Cardiac muscle cell (in vitro differentiated cells and primary cell): ENCODE measurements at regions not wholly inside any gene's neighbourhood (a gene's known extent, or its start where the extent isn't known, plus 50 kb on each side); places are given as distances from the start of the nearest gene placed in this dataset.

Experiments used
- DNase-seq, 2 donors: peaks; one replicate each; pipeline versions ENCODE4 v3.0.0 to v3.0.0-alpha.2; 2010 to 2017; ENCODE audit warnings: low read depth in 1 of 2, low spot score in 1 of 2
- H3K27ac ChIP-seq: fragments of 200-600 bp; sonication (generic); 2 replicates; pipeline ENCODE4 v1.5.1; 2016
- H3K27me3 ChIP-seq: fragments of 200-600 bp; sonication (generic); 2 replicates; pipeline ENCODE4 v1.6.0; 2016; ENCODE audit warnings: control low read depth
- H3K36me3 ChIP-seq: fragments of 200-600 bp; sonication (generic); 2 replicates; pipeline ENCODE4 v1.5.1; 2016; ENCODE audit warnings: control low read depth
- H3K4me1 ChIP-seq: fragments of 200-600 bp; sonication (generic); 2 replicates; pipeline ENCODE4 v1.8.1; 2017; ENCODE audit warnings: low read depth, mild to moderate bottlenecking, mixed run types
- H3K4me3 ChIP-seq: fragments of 200-600 bp; sonication (generic); 2 replicates; pipeline ENCODE4 v1.5.1; 2016; ENCODE audit warnings: mild to moderate bottlenecking
- H3K9me3 ChIP-seq: fragments of 200-600 bp; sonication (generic); 2 replicates; pipeline ENCODE4 v1.5.1; 2017; ENCODE audit warnings: low read depth, mild to moderate bottlenecking, control low read depth
- TF ChIP-seq, protein P1 (sequence below): IDR thresholded peaks from 2 replicates; pipeline ENCODE4 v1.5.1; 2012; ENCODE audit warnings: low read depth, mild to moderate bottlenecking, low read length

DNA sequence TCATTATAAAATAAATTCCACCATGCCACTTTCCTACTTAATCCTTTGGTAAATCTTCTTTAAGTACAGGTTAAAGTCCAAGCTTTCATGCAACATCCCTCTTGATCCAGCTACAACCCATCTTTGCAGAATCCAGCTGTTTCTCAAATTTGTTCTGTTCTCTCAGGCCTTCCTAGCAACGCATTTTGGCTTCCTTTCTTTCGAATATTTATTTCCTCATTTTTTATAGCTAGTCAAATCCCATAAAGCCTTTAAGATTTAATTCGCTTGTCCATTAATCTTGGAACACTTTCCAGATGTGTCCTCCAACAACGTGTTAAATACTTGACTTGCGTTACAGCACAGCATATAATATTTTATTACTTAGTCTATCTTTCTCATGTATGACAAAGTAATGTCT, 600.1 kb upstream of the CHORDC1 start:
- DNase-seq = no peak
- H3K4me1 ChIP-seq = no peaks in the 10 kb centered on the region
- TF ChIP-seq, protein P1, sequence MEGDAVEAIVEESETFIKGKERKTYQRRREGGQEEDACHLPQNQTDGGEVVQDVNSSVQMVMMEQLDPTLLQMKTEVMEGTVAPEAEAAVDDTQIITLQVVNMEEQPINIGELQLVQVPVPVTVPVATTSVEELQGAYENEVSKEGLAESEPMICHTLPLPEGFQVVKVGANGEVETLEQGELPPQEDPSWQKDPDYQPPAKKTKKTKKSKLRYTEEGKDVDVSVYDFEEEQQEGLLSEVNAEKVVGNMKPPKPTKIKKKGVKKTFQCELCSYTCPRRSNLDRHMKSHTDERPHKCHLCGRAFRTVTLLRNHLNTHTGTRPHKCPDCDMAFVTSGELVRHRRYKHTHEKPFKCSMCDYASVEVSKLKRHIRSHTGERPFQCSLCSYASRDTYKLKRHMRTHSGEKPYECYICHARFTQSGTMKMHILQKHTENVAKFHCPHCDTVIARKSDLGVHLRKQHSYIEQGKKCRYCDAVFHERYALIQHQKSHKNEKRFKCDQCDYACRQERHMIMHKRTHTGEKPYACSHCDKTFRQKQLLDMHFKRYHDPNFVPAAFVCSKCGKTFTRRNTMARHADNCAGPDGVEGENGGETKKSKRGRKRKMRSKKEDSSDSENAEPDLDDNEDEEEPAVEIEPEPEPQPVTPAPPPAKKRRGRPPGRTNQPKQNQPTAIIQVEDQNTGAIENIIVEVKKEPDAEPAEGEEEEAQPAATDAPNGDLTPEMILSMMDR = no peak
- no peaks in the 10 kb centered on the region for H3K36me3 ChIP-seq
- H3K4me3 ChIP-seq = no peak overlapping the region
- no peak overlapping the region for H3K27ac ChIP-seq
- H3K9me3 ChIP-seq = no peaks in the 10 kb centered on the region
- no peaks in the 10 kb centered on the region for H3K27me3 ChIP-seq

DNA sequence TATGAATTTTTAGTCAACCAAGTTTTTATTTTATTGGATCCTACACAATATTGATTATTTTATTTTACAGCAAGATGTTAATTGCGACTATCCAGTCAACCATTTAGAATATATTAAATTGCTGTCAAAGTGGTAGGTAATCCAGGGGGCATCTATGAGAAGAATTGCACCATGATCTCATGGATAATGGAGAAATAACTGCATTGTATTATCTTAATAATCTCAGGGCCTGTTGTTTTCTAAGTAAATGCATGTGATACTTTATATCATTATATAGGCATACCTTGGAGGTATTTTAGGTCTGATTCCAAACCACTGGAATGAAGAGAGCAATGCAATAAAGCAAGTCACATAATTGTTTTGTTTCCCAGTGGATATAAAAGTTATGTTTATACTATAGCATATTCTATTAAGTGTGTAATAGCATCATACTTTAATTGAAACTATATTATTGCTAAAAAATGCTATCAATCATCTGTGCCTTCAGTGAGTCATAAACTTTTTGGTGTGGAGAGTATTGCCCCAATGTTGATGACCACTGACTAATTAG, 595.4 kb upstream of the CHORDC1 start:
- no peaks in the 10 kb centered on the region for H3K9me3 ChIP-seq
- no peak overlapping the region for H3K4me3 ChIP-seq
- TF ChIP-seq, protein P1 = no peak
- H3K27me3 ChIP-seq = no peaks in the 10 kb centered on the region
- H3K36me3 ChIP-seq = no peaks in the 10 kb centered on the region
- H3K27ac ChIP-seq = no peak overlapping the region
- DNase-seq = no peak
- H3K4me1 ChIP-seq = no peaks in the 10 kb centered on the region

- Histone ChIP-seq H3K27ac (no peak overlapping the region), H3K27me3 (no peaks in the 10 kb centered on the region), H3K9me3 (no peaks in the 10 kb centered on the region), H3K4me1 (no peaks in the 10 kb centered on the region), H3K4me3 (no peak overlapping the region), H3K36me3 (no peaks in the 10 kb centered on the region)
- TF ChIP-seq, protein P1 = no peak
- no peak for DNase-seq
Measured at GRCh38 chr11:90809581-90809980, 586.7 kb upstream of the CHORDC1 start.

- Histone ChIP-seq H3K4me1 (no peaks in the 10 kb centered on the region), H3K4me3 (no peak overlapping the region), H3K9me3 (no peaks in the 10 kb centered on the region), H3K27me3 (no peaks in the 10 kb centered on the region), H3K36me3 (no peaks in the 10 kb centered on the region), H3K27ac (no peak overlapping the region)
- no peak for DNase-seq
- TF ChIP-seq, protein P1 = no peak
Measured at GRCh38 chr11:90805172-90805571, 582.3 kb upstream of the CHORDC1 start.

GRCh38 chr11:90803831-90804230, 581.0 kb upstream of the CHORDC1 start:
- no peak overlapping the region for H3K4me3 ChIP-seq
- no peaks in the 10 kb centered on the region for H3K36me3 ChIP-seq
- no peak for DNase-seq
- H3K27ac ChIP-seq = no peak overlapping the region
- H3K4me1 ChIP-seq = no peaks in the 10 kb centered on the region
- H3K27me3 ChIP-seq = no peaks in the 10 kb centered on the region
- TF ChIP-seq, protein P1 = no peak
- no peaks in the 10 kb centered on the region for H3K9me3 ChIP-seq

DNA sequence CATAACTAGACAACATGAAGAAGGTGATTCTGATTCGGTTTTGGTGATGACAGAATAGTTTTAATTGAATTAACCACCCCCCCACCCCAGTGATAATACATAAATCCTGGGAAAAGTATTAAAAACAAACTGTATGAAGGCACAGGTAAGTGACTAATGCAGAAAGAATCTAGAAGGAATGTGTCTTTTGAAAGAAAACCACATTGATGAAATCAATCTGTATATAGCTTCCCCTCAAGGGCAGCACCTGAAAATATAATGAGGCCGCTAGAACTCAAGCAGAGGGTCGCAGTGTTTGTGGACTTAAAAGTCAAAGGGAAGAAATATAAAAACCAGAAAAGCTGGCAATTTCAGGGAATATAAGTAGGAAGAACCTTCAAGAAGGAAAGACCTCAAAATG, 580.5 kb upstream of the CHORDC1 start:
- Histone ChIP-seq H3K4me3 (no peak overlapping the region), H3K4me1 (no peaks in the 10 kb centered on the region), H3K27ac (no peak overlapping the region), H3K36me3 (no peaks in the 10 kb centered on the region), H3K9me3 (no peaks in the 10 kb centered on the region), H3K27me3 (no peaks in the 10 kb centered on the region)
- TF ChIP-seq, protein P1 = no peak
- no peak for DNase-seq
